ENCODE measurements at regions not wholly inside any gene's neighbourhood (a gene's known extent, or its start where the extent isn't known, plus 50 kb on each side); places are given as distances from the start of the nearest gene placed in this dataset.

- TF ChIP-seq, protein P1, sequence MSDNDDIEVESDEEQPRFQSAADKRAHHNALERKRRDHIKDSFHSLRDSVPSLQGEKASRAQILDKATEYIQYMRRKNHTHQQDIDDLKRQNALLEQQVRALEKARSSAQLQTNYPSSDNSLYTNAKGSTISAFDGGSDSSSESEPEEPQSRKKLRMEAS (IDR thresholded peaks at IDR 0.05; ENCODE audit: low read depth, low read length), result no peak
- no peak for TF ChIP-seq EP300 (IDR thresholded peaks at IDR 0.05; ENCODE audit: borderline replicate concordance in 1 of 2, control insufficient read depth in 1 of 2, low read depth in 2 of 2, low read length in 2 of 2)
- TF ChIP-seq ZSCAN29 (IDR thresholded peaks at IDR 0.05), result no peak
- TF ChIP-seq, protein P2, sequence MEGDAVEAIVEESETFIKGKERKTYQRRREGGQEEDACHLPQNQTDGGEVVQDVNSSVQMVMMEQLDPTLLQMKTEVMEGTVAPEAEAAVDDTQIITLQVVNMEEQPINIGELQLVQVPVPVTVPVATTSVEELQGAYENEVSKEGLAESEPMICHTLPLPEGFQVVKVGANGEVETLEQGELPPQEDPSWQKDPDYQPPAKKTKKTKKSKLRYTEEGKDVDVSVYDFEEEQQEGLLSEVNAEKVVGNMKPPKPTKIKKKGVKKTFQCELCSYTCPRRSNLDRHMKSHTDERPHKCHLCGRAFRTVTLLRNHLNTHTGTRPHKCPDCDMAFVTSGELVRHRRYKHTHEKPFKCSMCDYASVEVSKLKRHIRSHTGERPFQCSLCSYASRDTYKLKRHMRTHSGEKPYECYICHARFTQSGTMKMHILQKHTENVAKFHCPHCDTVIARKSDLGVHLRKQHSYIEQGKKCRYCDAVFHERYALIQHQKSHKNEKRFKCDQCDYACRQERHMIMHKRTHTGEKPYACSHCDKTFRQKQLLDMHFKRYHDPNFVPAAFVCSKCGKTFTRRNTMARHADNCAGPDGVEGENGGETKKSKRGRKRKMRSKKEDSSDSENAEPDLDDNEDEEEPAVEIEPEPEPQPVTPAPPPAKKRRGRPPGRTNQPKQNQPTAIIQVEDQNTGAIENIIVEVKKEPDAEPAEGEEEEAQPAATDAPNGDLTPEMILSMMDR (IDR thresholded peaks at IDR 0.05 in 2 of 3, conservative IDR thresholded peaks at IDR 0.05 in 1 of 3; ENCODE audit: control insufficient read depth in 2 of 3, extremely low read depth in 1 of 3, insufficient read depth in 1 of 3, low read depth in 3 of 3, low read length in 3 of 3), result no peak
- no peak for TF ChIP-seq SMC3 (IDR thresholded peaks at IDR 0.05; ENCODE audit: borderline replicate concordance, low read length)
- no peak for TF ChIP-seq PRDM15 (CRISPR knock-in tag; IDR thresholded peaks at IDR 0.05)
- no peak for TF ChIP-seq BCL3 (IDR thresholded peaks at IDR 0.05; ENCODE audit: borderline replicate concordance, insufficient read depth, low read depth, low read length, poor library complexity, severe bottlenecking)
Measured at GRCh38 chr4:96525898-96526297, 686.0 kb downstream of the PDHA2 start.

Measured in GM12878 (cell line).